Esophagus muscularis mucosa (tissue), 4 donors: ENCODE measurements at regions not wholly inside any gene's neighbourhood (a gene's known extent, or its start where the extent isn't known, plus 50 kb on each side); places are given as distances from the start of the nearest gene placed in this dataset.

Source experiments
- DNase-seq: peaks from one replicate; pipeline ENCODE4 v3.0.0-alpha.2; 2017; ENCODE audit errors: extremely low spot score
- H3K27ac ChIP-seq, 4 donors: fragments of 200-600 bp; sonication (generic); replicated peaks in 1 of 4; 1 replicate in 3 of 4; 2 replicates in 1 of 4; pipeline ENCODE4 v1.5.1; 2016 to 2019; ENCODE audit warnings: mild to moderate bottlenecking in 1 of 4
- H3K27me3 ChIP-seq, 4 donors: fragments of 200-600 bp; sonication (generic); one replicate each; pipeline versions ENCODE4 v1.5.1 to v1.6.0; 2016 to 2019
- H3K36me3 ChIP-seq, 4 donors: fragments of 200-600 bp; sonication (generic); one replicate each; pipeline ENCODE4 v1.5.1; 2016 to 2019
- H3K4me1 ChIP-seq, 4 donors: fragments of 200-600 bp; sonication (generic); one replicate each; pipeline ENCODE4 v1.5.1; 2016 to 2019
- H3K4me3 ChIP-seq, 4 donors: fragments of 200-600 bp; sonication (generic); 1 replicate in 2 of 4; 2 replicates in 2 of 4; pipeline ENCODE4 v1.5.1; 2016 to 2019; ENCODE audit warnings: mild to moderate bottlenecking in 4 of 4, moderate library complexity in 1 of 4
- H3K9me3 ChIP-seq, 4 donors: fragments of 200-600 bp; sonication (generic); 1 replicate in 3 of 4; 2 replicates in 1 of 4; pipeline ENCODE4 v1.5.1; 2016 to 2019
- EP300 ChIP-seq: sonication (generic); formaldehyde crosslinking; IDR thresholded peaks from one replicate; pipeline ENCODE4 v1.6.1; 2017; ENCODE audit warnings: antibody characterized with exemption
- POLR2A ChIP-seq: fragments of 450-650 bp; IDR thresholded peaks from one replicate; pipeline ENCODE4 v1.6.1; 2017; ENCODE audit warnings: antibody characterized with exemption, moderate library complexity, mild to moderate bottlenecking, low read depth
- POLR2AphosphoS5 ChIP-seq, 2 donors: sonication (generic); formaldehyde crosslinking; IDR thresholded peaks; one replicate each; pipeline ENCODE4 v1.6.1; 2017; ENCODE audit warnings: antibody characterized with exemption in 2 of 2
- WGBS: methylation state at CpG from one replicate; pipeline ENCODE4 v1.1.5; 2018; 5-methylcytosine and 5-hydroxymethylcytosine counted together
- intact Hi-C: fragments of 100-400 bp; cut with DNase I; formaldehyde crosslinking; loops from one replicate; pipeline ENCODE4 v1.15.1; 2023
- TF ChIP-seq, protein P1 (sequence below), 3 experiments: fragments of 200-600 bp in 2 of 3; fragments of 450-650 bp in 1 of 3; sonication (generic) in 2 of 3; IDR thresholded peaks; one replicate each; pipeline ENCODE4 v1.5.1; 2017 to 2019; ENCODE audit warnings: antibody characterized with exemption in 3 of 3, mild to moderate bottlenecking in 2 of 3, moderate library complexity in 1 of 3

- DNase-seq = no peak
- Histone ChIP-seq H3K27ac (peak overlapping the region in 3 of 4 donors; percentile 6 to 41 (median 11)), H3K4me3 (no peak overlapping the region), H3K9me3 (no peaks in the 10 kb centered on the region), H3K4me1 (peaks cover 0 to 59% (median 26%) of the 10 kb centered on the region in 4 donors), H3K27me3 (no peaks in the 10 kb centered on the region), H3K36me3 (no peaks in the 10 kb centered on the region)
- no peak for TF ChIP-seq POLR2AphosphoS5 (IDR thresholded peaks at IDR 0.05)
- no peak for TF ChIP-seq POLR2A
- TF ChIP-seq, protein P1, sequence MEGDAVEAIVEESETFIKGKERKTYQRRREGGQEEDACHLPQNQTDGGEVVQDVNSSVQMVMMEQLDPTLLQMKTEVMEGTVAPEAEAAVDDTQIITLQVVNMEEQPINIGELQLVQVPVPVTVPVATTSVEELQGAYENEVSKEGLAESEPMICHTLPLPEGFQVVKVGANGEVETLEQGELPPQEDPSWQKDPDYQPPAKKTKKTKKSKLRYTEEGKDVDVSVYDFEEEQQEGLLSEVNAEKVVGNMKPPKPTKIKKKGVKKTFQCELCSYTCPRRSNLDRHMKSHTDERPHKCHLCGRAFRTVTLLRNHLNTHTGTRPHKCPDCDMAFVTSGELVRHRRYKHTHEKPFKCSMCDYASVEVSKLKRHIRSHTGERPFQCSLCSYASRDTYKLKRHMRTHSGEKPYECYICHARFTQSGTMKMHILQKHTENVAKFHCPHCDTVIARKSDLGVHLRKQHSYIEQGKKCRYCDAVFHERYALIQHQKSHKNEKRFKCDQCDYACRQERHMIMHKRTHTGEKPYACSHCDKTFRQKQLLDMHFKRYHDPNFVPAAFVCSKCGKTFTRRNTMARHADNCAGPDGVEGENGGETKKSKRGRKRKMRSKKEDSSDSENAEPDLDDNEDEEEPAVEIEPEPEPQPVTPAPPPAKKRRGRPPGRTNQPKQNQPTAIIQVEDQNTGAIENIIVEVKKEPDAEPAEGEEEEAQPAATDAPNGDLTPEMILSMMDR (IDR thresholded peaks at IDR 0.05) = no peak
- TF ChIP-seq EP300 = no peak
- intact Hi-C loops = no loop called here
These were observed 424.7 kb downstream of the LMO4 start for GRCh38 chr1:87753366-87753765.

DNA sequence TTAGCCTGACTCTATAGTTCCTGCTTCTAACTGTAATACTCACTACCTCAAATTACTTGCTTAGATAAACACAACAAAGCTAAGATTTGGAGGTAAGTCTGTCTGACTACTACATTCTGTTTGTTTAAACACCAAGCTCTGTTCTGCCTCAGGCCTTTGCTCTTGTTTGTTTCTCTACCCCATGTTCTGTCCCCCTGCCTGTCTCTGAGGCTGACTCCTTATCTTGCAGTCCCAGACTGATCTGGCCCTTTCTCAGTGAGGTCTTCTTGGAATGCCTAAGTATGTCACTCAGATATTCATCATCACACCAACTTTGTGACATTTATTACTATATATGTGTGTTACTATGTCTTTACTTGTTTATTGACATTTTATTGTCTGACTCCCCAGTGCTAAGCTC, 425.5 kb downstream of the LMO4 start:
- Histone ChIP-seq H3K27ac (peak overlapping the region in 1 of 4 donors; percentile 8), H3K4me1 (peaks cover 0 to 66% (median 29%) of the 10 kb centered on the region in 4 donors)

DNA sequence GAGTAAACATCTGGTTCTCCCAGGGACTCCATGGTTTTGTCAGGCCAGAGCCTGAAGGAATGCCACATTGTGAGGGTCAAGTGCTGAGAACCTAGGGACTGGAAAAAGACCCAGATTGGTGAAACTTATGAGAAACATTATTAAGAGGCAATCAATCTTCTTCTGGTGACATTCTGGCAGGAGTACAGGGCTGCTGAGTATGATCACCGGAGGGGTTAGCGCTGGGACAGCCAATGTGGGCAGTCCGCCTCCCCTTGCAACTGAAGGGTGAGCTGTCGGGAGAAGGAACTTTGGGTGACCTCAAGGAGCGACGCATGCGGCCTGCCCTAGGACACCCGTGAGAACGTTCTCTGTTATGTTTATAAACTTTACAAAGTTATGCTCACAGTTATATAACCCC, 429.0 kb downstream of the LMO4 start:
- TF ChIP-seq POLR2AphosphoS5 (IDR thresholded peaks at IDR 0.05) (peak; percentile 32 to 67), EP300 (peak; percentile 66), POLR2A (no peak)
- TF ChIP-seq, protein P1 (IDR thresholded peaks at IDR 0.05) = no peak
- no peak overlapping the region for H3K4me3 ChIP-seq
- 37% methylated on average over 9 of the region's 9 CpGs for WGBS
- no peaks in the 10 kb centered on the region for H3K9me3 ChIP-seq
- peak overlapping the region; percentile 65 to 81 (median 74) for H3K27ac ChIP-seq
- intact Hi-C loops = no loop called here
- peaks cover 0 to 49% (median 25%) of the 10 kb centered on the region in 4 donors for H3K4me1 ChIP-seq
- no peak for DNase-seq
- no peaks in the 10 kb centered on the region for H3K36me3 ChIP-seq
- no peaks in the 10 kb centered on the region for H3K27me3 ChIP-seq

More for the DNA sequence above, 425.5 kb downstream of the LMO4 start:
- TF ChIP-seq POLR2A (no peak), POLR2AphosphoS5 (IDR thresholded peaks at IDR 0.05) (no peak), EP300 (no peak)
- TF ChIP-seq, protein P1 (IDR thresholded peaks at IDR 0.05) = no peak
- Histone ChIP-seq H3K9me3 (no peaks in the 10 kb centered on the region), H3K36me3 (no peaks in the 10 kb centered on the region), H3K27me3 (no peaks in the 10 kb centered on the region), H3K4me3 (no peak overlapping the region)
- intact Hi-C loops = no loop called here
- DNase-seq = no peak

DNA sequence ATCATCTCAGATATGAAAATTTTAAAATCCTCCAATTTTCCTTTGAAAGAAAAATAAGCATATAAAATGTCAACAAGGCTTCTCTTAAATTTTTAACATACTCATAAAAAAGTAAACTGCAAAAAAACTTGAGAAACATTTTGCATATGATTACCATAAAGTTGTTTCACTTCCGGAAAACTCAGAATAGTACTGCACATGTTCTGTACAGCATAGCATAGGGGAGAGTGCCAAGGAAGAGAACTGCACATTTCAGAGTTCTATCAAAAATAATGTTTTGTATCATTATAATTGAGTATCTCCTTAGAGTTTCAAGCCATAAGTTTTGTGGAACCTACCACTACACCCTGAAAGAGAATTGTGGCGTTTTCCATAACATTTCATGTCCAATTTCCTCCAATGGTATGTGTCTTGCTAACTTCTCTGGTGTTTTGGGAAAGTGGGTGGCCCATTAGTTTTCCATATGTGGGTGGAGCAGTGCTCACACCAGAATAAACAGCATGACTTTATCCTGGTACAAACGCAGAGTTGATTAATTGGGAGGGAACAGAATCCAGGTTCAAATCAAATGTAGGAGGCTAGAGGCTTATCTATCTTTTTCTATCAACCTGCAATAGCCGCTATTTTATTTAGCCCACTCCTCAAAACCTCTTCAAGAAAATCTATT, 430.9 kb downstream of the LMO4 start:
- intact Hi-C loops = no loop called here
- H3K27ac ChIP-seq = peak overlapping the region in 3 of 4 donors; percentile 36 to 81 (median 41)

More for the DNA sequence above, 430.9 kb downstream of the LMO4 start:
- WGBS = 34% methylated on average over 4 of the region's 4 CpGs
- DNase-seq = no peak
- H3K4me3 ChIP-seq = no peak overlapping the region
- TF ChIP-seq POLR2AphosphoS5 (IDR thresholded peaks at IDR 0.05) = no peak
- TF ChIP-seq POLR2A = no peak
- TF ChIP-seq, protein P1 (IDR thresholded peaks at IDR 0.05) = no peak
- TF ChIP-seq EP300 = no peak
- H3K36me3 ChIP-seq = no peaks in the 10 kb centered on the region
- no peaks in the 10 kb centered on the region for H3K9me3 ChIP-seq
- peaks cover 0 to 34% (median 19%) of the 10 kb centered on the region in 4 donors for H3K4me1 ChIP-seq
- no peaks in the 10 kb centered on the region for H3K27me3 ChIP-seq
